NCI-H345 (cell line): ENCODE measurements at regions not wholly inside any gene's neighbourhood (a gene's known extent, or its start where the extent isn't known, plus 50 kb on each side); places are given as distances from the start of the nearest gene placed in this dataset.
"Not testable (repeated sequence)": the region's sequence is repeated elsewhere in the genome, so short reads cannot be mapped to it uniquely, and the experiment has no call there.

Source experiments
- DNase-seq: peaks from one replicate; lab custom pipeline; 2025; lab: John Stamatoyannopoulos, UW

GRCh38 chr5:119694284-119694683 lies 64.9 kb downstream of the FAM170A start:
- DNase-seq, result no peak

GRCh38 chr5:119706049-119706448 lies 76.7 kb downstream of the FAM170A start:
- no peak for DNase-seq

- DNase-seq, result no peak
Observed at GRCh38 chr5:119708076-119708790, 78.9 kb downstream of the FAM170A start.

GRCh38 chr5:119721775-119722174 lies 92.4 kb downstream of the FAM170A start:
- no peak for DNase-seq

- DNase-seq, result not testable (repeated sequence)
Observed at GRCh38 chr5:119725291-119725690, 95.9 kb downstream of the FAM170A start.

- no peak for DNase-seq
Observed at GRCh38 chr5:119726544-119726943, 97.2 kb downstream of the FAM170A start.

GRCh38 chr5:119740225-119740624 lies 110.9 kb downstream of the FAM170A start:
- no peak for DNase-seq

- DNase-seq, result no peak
Observed at GRCh38 chr5:119741691-119742090, 112.3 kb downstream of the FAM170A start.

GRCh38 chr5:119742311-119742710 lies 113.0 kb downstream of the FAM170A start:
- no peak for DNase-seq

- DNase-seq, result peak; percentile 3
Observed at GRCh38 chr5:119743927-119744326, 114.6 kb downstream of the FAM170A start.

- DNase-seq, result no peak
Observed at GRCh38 chr5:119745976-119746375, 116.6 kb downstream of the FAM170A start.

GRCh38 chr5:119746984-119747383 lies 117.6 kb downstream of the FAM170A start:
- no peak for DNase-seq

GRCh38 chr5:119750887-119751733 lies 121.8 kb downstream of the FAM170A start:
- no peak for DNase-seq

GRCh38 chr5:119751734-119752094 lies 122.4 kb downstream of the FAM170A start:
- no peak for DNase-seq

GRCh38 chr5:119752921-119753886 lies 123.8 kb downstream of the FAM170A start:
- DNase-seq, result no peak

GRCh38 chr5:119754825-119755224 lies 125.5 kb downstream of the FAM170A start:
- not testable (repeated sequence) for DNase-seq

- DNase-seq, result no peak
Observed at GRCh38 chr5:119757276-119757675, 127.9 kb downstream of the FAM170A start.

- DNase-seq, result not testable (repeated sequence)
Observed at GRCh38 chr5:119769695-119770693, 140.6 kb downstream of the FAM170A start.

GRCh38 chr5:119780145-119780544 lies 150.8 kb downstream of the FAM170A start:
- not testable (repeated sequence) for DNase-seq

GRCh38 chr5:119785057-119785456 lies 155.7 kb downstream of the FAM170A start:
- DNase-seq, result no peak
